GM18508 (cell line): ENCODE measurements at regions not wholly inside any gene's neighbourhood (a gene's known extent, or its start where the extent isn't known, plus 50 kb on each side); places are given as distances from the start of the nearest gene placed in this dataset.
"Not testable (repeated sequence)": the region's sequence is repeated elsewhere in the genome, so short reads cannot be mapped to it uniquely, and the experiment has no call there.

Source experiments
- ATAC-seq: cut with Tn5 transposase; IDR thresholded peaks from one replicate; pipeline ENCODE4 v1.9.1; 2021; ENCODE audit warnings: moderate number of reproducible peaks; ENCODE audit not compliant: insufficient read depth, unreplicated experiment

DNA sequence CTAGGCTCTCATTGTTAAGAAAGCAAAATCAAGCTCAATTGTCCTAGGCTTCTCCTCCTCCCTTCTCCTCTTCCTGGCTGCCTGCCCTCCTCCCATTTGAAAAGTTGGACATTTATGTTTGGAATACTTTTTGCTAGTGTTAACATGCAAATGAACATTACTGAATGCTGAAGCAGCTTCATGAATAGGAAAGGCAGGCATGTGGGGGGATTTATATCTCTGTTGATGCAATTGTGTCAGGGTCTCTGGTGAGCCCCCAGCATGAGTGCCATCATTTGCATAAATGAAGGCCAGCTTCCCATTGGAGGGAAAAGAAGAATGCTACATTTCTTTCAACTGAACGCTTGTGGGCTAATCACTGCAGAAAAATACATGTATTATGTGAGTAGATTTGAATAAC, 160.1 kb upstream of the NDST3 start:
- no peak for ATAC-seq

DNA sequence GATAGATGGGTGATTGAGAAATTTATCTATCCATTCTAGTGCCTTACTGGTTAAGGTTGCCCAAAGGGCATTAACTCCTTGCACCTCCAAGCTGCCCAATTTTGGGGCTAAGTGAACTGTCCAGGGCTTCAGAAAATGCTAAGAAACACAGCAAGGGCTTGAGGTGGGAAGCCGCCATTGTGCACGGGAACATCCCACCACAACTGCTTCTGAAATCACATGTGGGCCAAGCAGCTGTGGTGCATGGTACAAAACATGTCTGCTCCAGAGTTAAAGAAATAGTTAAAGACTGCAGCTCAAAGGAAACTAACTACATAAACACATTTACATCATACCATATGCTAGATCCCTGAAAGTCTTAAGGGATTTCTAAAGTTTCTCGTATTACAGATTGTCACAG, 144.3 kb upstream of the NDST3 start:
- no peak for ATAC-seq

DNA sequence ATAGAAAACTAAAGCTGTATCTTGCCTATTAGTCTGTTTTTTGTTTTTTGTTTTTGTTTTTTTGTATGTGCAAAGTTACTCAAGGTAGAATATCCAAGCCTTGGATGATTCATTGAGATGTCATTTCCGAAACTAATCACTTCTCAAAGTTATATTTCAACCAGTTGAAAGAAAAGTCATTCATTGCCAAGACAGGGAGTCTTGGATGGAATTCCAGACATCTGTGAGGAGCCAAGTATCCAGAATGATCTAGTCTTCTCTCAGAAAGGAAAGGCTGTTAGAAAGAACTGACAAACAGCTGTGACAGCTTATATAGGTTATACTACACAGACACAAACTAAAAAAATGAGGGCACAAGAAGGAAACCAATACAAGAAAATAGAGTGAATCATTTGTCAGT, 141.1 kb upstream of the NDST3 start:
- ATAC-seq = no peak

GRCh38 chr4:117898496-117898895, 135.8 kb upstream of the NDST3 start:
- ATAC-seq = no peak

DNA sequence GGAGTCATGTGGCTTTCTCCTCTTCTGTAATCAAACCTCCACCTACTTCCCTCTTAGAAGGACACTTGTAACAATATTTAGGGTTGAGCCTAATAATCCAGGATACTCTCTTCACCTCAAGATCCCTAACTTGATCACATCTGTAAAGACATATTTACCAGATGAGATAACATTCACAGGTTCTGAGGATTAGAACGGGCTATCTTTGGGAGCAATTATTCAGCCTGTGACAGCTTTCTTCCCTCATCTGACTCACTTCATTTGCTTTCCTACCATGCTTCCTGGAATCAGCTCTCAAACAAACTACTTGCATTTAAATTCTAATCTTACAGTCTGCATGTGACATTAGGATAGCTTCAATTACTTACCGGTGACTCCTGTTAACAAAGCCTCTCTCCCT, 133.5 kb upstream of the NDST3 start:
- ATAC-seq = no peak

- ATAC-seq = no peak
These were observed 126.6 kb upstream of the NDST3 start for GRCh38 chr4:117907646-117908045.

DNA sequence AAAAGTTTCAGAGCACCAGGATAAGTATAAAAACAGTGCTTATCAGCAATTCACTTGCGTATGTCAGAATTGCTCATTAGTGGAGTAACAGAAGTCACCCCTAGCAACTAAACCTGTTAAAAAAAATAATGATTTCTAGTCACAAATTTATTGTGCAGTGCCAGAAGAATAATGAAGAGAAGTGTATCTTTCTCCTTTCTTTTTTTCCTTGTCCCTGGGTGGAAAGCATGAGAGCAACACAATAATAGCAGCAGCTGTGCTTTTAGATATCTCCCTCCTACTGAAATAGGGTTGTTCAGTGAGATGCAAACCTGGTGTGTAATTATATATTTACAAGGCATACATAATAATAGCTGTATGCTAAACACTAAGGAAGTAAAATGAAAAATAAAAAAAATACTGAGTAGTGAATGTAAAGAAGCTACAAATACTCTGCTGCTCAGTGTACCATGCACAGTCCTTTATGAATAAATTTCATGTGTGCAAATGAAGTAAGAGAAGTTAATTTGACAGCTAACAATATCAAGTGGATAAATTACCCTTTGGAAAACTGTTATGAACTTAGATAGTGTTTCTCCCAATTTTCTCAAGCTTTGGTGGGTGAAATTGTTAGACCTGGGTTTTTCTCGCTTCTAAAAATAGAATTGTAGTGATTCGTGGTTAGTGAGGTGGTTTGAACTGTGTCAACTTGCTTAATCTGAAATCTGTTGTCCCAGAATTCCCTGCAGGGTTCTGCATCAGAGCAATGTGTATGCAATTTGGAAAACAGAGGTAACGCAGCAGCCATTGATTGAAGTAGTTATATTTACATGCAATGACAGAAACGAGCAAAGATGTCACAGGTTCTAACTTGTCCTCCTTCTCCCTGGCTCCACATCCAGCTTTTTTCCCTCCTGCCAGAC, 125.7 kb upstream of the NDST3 start:
- no peak for ATAC-seq

- no peak for ATAC-seq
These were observed 117.6 kb upstream of the NDST3 start for GRCh38 chr4:117916728-117917127.

- ATAC-seq = not testable (repeated sequence)
These were observed 112.0 kb upstream of the NDST3 start for GRCh38 chr4:117922311-117922710.

GRCh38 chr4:117927823-117928222, 106.5 kb upstream of the NDST3 start:
- not testable (repeated sequence) for ATAC-seq

DNA sequence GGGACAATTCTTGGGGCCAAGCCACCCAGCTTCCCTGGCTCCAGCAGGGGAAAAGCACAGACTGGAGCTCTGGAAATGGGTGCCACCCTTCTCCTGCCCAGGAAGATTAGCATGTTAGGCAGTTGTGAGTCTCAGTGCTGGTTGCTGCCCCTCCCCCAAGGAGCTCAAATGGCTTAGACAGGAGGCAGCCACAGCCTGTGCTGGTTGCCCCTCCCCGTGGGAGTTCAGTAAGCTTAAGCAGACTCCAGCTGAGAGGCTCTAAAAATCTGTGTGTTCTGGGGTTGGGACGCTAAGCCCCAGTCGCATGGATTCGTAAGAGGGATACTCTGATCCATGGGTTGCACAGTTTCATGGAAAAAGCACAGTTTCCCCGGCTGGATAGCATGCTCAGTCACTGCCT, 92.7 kb upstream of the NDST3 start:
- ATAC-seq = no peak

- ATAC-seq = no peak
These were observed 84.7 kb upstream of the NDST3 start for GRCh38 chr4:117949621-117950020.

DNA sequence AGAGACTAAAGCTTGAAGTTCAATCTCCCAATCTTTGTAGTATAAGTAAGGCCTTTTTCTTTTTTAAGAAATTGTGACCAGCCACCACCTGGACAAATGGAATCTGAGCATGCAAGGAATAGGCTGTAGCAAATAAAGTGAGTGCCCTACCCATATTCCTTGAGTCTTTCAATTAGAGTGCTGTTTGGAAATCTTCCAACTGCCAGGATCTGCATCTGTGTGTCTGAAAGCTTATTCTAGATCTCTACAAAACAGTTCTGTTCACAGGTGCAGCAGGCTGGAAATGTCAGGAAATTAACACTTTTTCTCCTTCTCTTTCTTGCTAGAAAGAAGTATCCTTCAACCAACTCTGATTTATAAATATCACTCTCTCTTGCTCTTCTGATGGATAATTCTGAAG, 76.7 kb upstream of the NDST3 start:
- ATAC-seq = no peak

GRCh38 chr4:117965622-117966021, 68.7 kb upstream of the NDST3 start:
- no peak for ATAC-seq

- ATAC-seq = no peak
These were observed 65.7 kb upstream of the NDST3 start for GRCh38 chr4:117968606-117969005.

- no peak for ATAC-seq
These were observed 62.9 kb upstream of the NDST3 start for GRCh38 chr4:117971403-117971802.

DNA sequence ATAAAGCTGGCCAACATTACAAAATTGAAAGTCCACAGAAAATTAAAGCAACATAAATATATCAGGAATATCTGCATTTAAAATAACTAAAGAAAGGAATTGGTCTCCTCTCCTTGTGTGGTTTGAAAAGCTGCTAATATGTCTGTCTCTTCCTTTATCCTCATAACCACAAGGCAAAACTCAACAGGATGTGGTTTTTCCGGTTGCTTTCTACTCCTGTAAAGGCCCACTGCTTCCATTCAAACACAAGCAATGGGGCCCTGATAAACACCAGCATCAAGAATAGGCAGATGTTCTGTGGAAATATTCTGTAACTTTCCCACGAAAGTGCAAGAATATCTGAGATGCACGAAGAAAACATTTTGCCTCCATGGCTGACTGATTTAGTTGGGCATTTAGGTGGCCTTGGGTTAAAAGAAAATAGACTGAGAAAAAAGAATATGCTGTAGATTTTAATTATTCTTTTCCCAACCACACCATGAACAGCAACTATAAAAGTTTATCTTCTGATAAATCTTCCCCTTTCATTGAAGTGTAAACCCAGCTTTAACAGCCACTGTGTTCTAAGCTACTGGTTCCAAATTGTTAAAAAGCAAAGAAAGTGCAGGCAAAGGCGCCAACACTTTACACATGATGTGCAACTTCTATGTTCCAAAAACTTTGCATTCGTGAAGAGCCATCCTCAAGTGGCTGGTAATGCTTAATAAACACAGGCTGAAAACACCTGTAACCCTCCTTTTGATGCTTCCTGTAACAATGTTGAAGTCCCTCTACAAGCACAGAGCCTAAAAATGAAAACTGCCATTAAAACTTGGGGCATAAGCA, 50.5 kb upstream of the NDST3 start:
- ATAC-seq = no peak

GRCh38 chr4:117984366-117984680, 50.0 kb upstream of the NDST3 start:
- ATAC-seq = no peak
